K562 (cell line): ENCODE measurements at regions not wholly inside any gene's neighbourhood (a gene's known extent, or its start where the extent isn't known, plus 50 kb on each side); places are given as distances from the start of the nearest gene placed in this dataset.

ENCODE experiments used
- ATAC-seq: fragments of 200-7000 bp; cut with Tn5 transposase; 3 replicates; pipeline ENCODE4 v1.9.1; 2020; ENCODE audit warnings: moderate library complexity
- BruUV-seq: library from RNA; stranded (reverse); fragments of 400-500 nt; replicated peaks from 2 replicates; lab custom pipeline; 2021; lab: Mats Ljungman, UMichigan
- CTCF ChIA-PET: fragments of 300-600 bp; formaldehyde crosslinking; extraction: SDS; loops from one replicate; lab custom pipeline; 2021; ENCODE audit warnings: low intra/inter-chr PET ratio; lab: Yijun Ruan, JAX
- POLR2A ChIA-PET: fragments of 300-600, 350-650 bp; sonication (Branson Sonifier 250); formaldehyde crosslinking; extraction: SDS; loops from one replicate; lab custom pipeline; 2021; ENCODE audit warnings: antibody characterized with exemption, inconsistent platforms; lab: Yijun Ruan, JAX
- DNase-seq, 4 experiments: peaks; one replicate each; pipeline versions ENCODE4 v3.0.0 to v3.0.0-alpha.2; 2011 to 2018; ENCODE audit warnings: low spot score in 3 of 4, mixed read lengths in 3 of 4; ENCODE audit errors: extremely low read depth in 1 of 4
- FAIRE-seq: peaks from 2 replicates; lab custom pipeline; 2011; peaks lifted over from hg19 to GRCh38; lab: Jason Lieb, UNC
- H2AFZ ChIP-seq: 2 replicates; pipeline ENCODE4 v1.6.0; 2011; ENCODE audit warnings: low read depth, low read length, control low read depth, inconsistent platforms
- H3K27ac ChIP-seq: fragments of 200-600 bp; 3 replicates; pipeline ENCODE4 v1.8.0; 2011; ENCODE audit warnings: low read depth, mild to moderate bottlenecking, control low read depth, inconsistent platforms, low read length, moderate library complexity, mixed read lengths; ENCODE audit errors: extremely low read depth
- H3K27me3 ChIP-seq, 2 experiments: fragments of 300-600 bp in 1 of 2; 2 replicates in 1 of 2; 3 replicates in 1 of 2; pipeline versions ENCODE4 v1.6.0 to v1.8.0; 2011; ENCODE audit warnings: inconsistent platforms in 2 of 2, low read length in 2 of 2, mild to moderate bottlenecking in 1 of 2, mixed read lengths in 1 of 2, moderate library complexity in 1 of 2; ENCODE audit not compliant: control insufficient read depth in 2 of 2, insufficient read depth in 2 of 2
- H3K36me3 ChIP-seq: fragments of 300-600 bp; 3 replicates; pipeline ENCODE4 v1.8.0; 2011; ENCODE audit warnings: mild to moderate bottlenecking, low read length, inconsistent platforms; ENCODE audit not compliant: control insufficient read depth, insufficient read depth
- H3K4me1 ChIP-seq, 2 experiments: fragments of 200-600 bp in 1 of 2; replicated peaks in 1 of 2; 2 replicates in 1 of 2; 3 replicates in 1 of 2; pipeline versions ENCODE4 v1.5.1 to v1.8.0; 2011; ENCODE audit warnings: inconsistent platforms in 2 of 2, low read length in 2 of 2, mild to moderate bottlenecking in 1 of 2, mixed read lengths in 1 of 2, moderate library complexity in 1 of 2; ENCODE audit not compliant: control insufficient read depth in 2 of 2, insufficient read depth in 2 of 2
- H3K4me2 ChIP-seq: 2 replicates; pipeline ENCODE4 v1.6.1; 2011; ENCODE audit warnings: low read length, control low read depth, inconsistent platforms, mixed read lengths; ENCODE audit not compliant: insufficient read depth
- H3K4me3 ChIP-seq: fragments of 200-600 bp; sonication (generic), shearing (Covaris generic); 2 replicates; pipeline ENCODE4 v1.5.1; 2016; ENCODE audit warnings: control low read depth, inconsistent platforms
- H3K79me2 ChIP-seq: fragments of 200-600 bp; 3 replicates; pipeline ENCODE4 v1.8.0; 2011; ENCODE audit warnings: low read length, inconsistent platforms; ENCODE audit not compliant: control insufficient read depth, insufficient read depth
- H3K9ac ChIP-seq, 2 experiments: 2 replicates each; pipeline versions ENCODE4 v1.6.0 to v1.6.1; 2011; ENCODE audit warnings: low read depth in 2 of 2, low read length in 2 of 2, control low read depth in 1 of 2, inconsistent platforms in 1 of 2, mild to moderate bottlenecking in 1 of 2, mixed read lengths in 1 of 2; ENCODE audit not compliant: insufficient read depth in 1 of 2
- H3K9me1 ChIP-seq: one replicate; pipeline ENCODE4 v1.6.0; 2011; ENCODE audit warnings: inconsistent platforms, mild to moderate bottlenecking, low read length, moderate library complexity; ENCODE audit not compliant: control insufficient read depth, insufficient read depth
- H3K9me3 ChIP-seq: replicated peaks from 2 replicates; pipeline ENCODE4 v1.5.1; 2011; ENCODE audit warnings: low read depth, low read length, inconsistent platforms; ENCODE audit not compliant: control insufficient read depth, insufficient read depth
- H4K20me1 ChIP-seq: replicated peaks from 2 replicates; pipeline ENCODE4 v1.6.1; 2011; ENCODE audit warnings: low read length, inconsistent platforms, mixed read lengths; ENCODE audit not compliant: control insufficient read depth, insufficient read depth
- HNRNPH1 ChIP-seq: fragments of 200-400 bp; formaldehyde crosslinking; optimal IDR thresholded peaks from 2 replicates; pipeline ENCODE3; 2017; ENCODE audit warnings: low read depth, mild to moderate bottlenecking, low read length, moderate library complexity
- KLF6 ChIP-seq: fragments of 250-450 bp; sonication (Bioruptor Pico); IDR thresholded peaks from 2 replicates; pipeline ENCODE4 v1.4.0; 2020; ENCODE audit warnings: mild to moderate bottlenecking, moderate library complexity, borderline replicate concordance
- NFRKB ChIP-seq: fragments of 450-650 bp; IDR thresholded peaks from 2 replicates; pipeline ENCODE4 v1.6.1; 2016; ENCODE audit warnings: low read depth
- PHTF2 ChIP-seq: fragments of 250-450 bp; sonication (Bioruptor Pico); IDR thresholded peaks from 2 replicates; pipeline ENCODE4 v1.5.0; 2021; ENCODE audit warnings: mild to moderate bottlenecking
- POLR2AphosphoS2 ChIP-seq: IDR thresholded peaks from 2 replicates; pipeline ENCODE4 v1.6.1; 2012; ENCODE audit warnings: low read length, improper control_type of control experiment
- SAFB2 ChIP-seq: fragments of 200-400 bp; formaldehyde crosslinking; IDR thresholded peaks from 2 replicates; pipeline ENCODE4 v1.6.1; 2018; ENCODE audit warnings: borderline replicate concordance, low read length, low read depth, moderate library complexity; ENCODE audit not compliant: severe bottlenecking
- STAG1 ChIP-seq: sonication (generic); formaldehyde crosslinking; IDR thresholded peaks from 2 replicates; pipeline ENCODE4 v1.5.0; 2020; ENCODE audit warnings: missing genetic modification reagents, borderline replicate concordance
- ZFP1 ChIP-seq: fragments of 450-650 bp; formaldehyde crosslinking; IDR thresholded peaks from 2 replicates; pipeline ENCODE4 v1.4.0; 2020; ENCODE audit warnings: mild to moderate bottlenecking, mixed read lengths
- ZNF316 ChIP-seq: fragments of 450-650 bp; IDR thresholded peaks from 2 replicates; pipeline ENCODE4 v1.6.1; 2016
- ZNF384 ChIP-seq: IDR thresholded peaks from 2 replicates; pipeline ENCODE4 v1.6.1; 2012; ENCODE audit warnings: low read depth, low read length, improper control_type of control experiment
- ZNF609 ChIP-seq: sonication (generic); formaldehyde crosslinking; IDR thresholded peaks from 2 replicates; pipeline ENCODE4 v1.8.1; 2023; ENCODE audit warnings: missing genetic modification reagents, mild to moderate bottlenecking, borderline replicate concordance
- WGBS: fragments of 100-300 bp; shearing (Covaris generic); methylation state at CpG from one replicate; pipeline ENCODE4 v1.1.6; 2016; ENCODE audit warnings: low coverage, mixed read lengths; ENCODE audit not compliant: insufficient coverage; ENCODE audit errors: missing lambda C conversion rate; 5-methylcytosine and 5-hydroxymethylcytosine counted together
- in situ Hi-C: fragments of 300-500 bp; cut with MboI; formaldehyde crosslinking; loops from 4 replicates; pipeline ENCODE4 v1.15.0; 2018; ENCODE audit warnings: inconsistent platforms, mixed read lengths
- intact Hi-C: fragments of 100-400 bp; cut with micrococcal nuclease; formaldehyde crosslinking; loops from 2 replicates; pipeline ENCODE4 v1.14.2; 2022
- TF ChIP-seq, protein P1 (sequence below), 3 experiments: fragments of 200-800 bp in 1 of 3; fragments of 250-450 bp in 1 of 3; fragments of 450-650 bp in 1 of 3; sonication (Bioruptor Pico) in 1 of 3; sonication (Bioruptor generic) in 1 of 3; formaldehyde crosslinking in 1 of 3; IDR thresholded peaks; 2 replicates each; pipeline versions ENCODE4 v1.6.1 to v1.8.0; 2016 to 2022; ENCODE audit warnings: mild to moderate bottlenecking in 2 of 3, missing genetic modification characterization in 2 of 3, missing compliant biosample characterization in 1 of 3, moderate library complexity in 1 of 3

DNA sequence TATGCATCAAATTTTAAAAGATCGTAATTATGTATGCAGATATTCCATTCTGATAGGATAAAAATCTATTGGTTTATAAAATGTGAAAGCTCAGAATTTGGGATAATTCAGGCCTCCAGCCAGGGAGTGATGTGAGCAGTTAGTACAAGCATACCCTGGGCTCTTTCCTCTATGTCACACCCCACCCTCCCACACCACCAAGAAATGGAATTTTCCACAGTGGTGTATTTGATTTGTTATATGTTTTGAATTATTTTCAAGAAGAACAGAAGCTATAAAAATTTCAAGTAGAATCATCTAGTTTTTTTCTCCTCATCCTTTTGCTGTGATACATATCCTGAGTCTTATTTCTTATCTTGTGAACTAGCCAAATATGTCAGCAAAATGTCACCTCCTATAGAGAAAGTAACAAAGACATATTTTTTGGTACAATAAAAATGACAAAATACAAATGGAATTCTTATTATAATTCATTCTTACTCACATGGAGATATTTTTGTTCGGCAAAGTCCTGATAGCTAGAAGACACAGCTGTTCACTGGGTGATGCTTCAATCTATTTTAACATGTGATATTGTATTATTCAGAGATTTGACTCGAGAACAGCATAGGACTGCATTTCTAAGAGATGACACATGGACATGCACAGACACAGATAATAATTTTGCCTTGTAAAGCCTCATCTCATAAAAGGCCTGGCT lies 61.2 kb upstream of the FRY start:
- Histone ChIP-seq H3K4me2 (no peak overlapping the region), H3K4me1 (no peaks in the 10 kb centered on the region), H3K9ac (no peak overlapping the region), H3K4me3 (no peak overlapping the region), H3K27me3 (no peaks in the 10 kb centered on the region), H3K9me1 (no peaks in the 10 kb centered on the region), H4K20me1 (no peaks in the 10 kb centered on the region), H3K36me3 (no peaks in the 10 kb centered on the region), H3K79me2 (no peaks in the 10 kb centered on the region), H3K9me3 (no peaks in the 10 kb centered on the region; the same call in 1 of the 2 replicates), H3K27ac (no peak overlapping the region), H2AFZ (no peak overlapping the region)
- CTCF ChIA-PET: no interaction called here
- POLR2A ChIA-PET: interaction anchor here (0.7 kb wide), 1 partner anchor 252 kb away, joined by 3 read pairs; no protein-coding TSS in a partner anchor
- in situ Hi-C loops: no loop called here
- WGBS: 4% methylated on average over 2 of the region's 3 CpGs
- intact Hi-C loops: no loop called here
- FAIRE-seq (no peak), DNase-seq (no peak), ATAC-seq (no peak)
- BruUV-seq: no TSS peak
- TF ChIP-seq ZNF609 (CRISPR knock-in tag): no peak
- no peak for TF ChIP-seq ZFP1 (CRISPR knock-in tag)
- TF ChIP-seq STAG1 (CRISPR knock-in tag): no peak
- no peak for TF ChIP-seq ZNF316
- TF ChIP-seq HNRNPH1: no peak
- no peak for TF ChIP-seq ZNF384
- TF ChIP-seq PHTF2 (CRISPR knock-in tag): no peak
- TF ChIP-seq SAFB2: no peak
- TF ChIP-seq KLF6 (CRISPR knock-in tag): no peak
- TF ChIP-seq NFRKB: no peak
- TF ChIP-seq, protein P1, sequence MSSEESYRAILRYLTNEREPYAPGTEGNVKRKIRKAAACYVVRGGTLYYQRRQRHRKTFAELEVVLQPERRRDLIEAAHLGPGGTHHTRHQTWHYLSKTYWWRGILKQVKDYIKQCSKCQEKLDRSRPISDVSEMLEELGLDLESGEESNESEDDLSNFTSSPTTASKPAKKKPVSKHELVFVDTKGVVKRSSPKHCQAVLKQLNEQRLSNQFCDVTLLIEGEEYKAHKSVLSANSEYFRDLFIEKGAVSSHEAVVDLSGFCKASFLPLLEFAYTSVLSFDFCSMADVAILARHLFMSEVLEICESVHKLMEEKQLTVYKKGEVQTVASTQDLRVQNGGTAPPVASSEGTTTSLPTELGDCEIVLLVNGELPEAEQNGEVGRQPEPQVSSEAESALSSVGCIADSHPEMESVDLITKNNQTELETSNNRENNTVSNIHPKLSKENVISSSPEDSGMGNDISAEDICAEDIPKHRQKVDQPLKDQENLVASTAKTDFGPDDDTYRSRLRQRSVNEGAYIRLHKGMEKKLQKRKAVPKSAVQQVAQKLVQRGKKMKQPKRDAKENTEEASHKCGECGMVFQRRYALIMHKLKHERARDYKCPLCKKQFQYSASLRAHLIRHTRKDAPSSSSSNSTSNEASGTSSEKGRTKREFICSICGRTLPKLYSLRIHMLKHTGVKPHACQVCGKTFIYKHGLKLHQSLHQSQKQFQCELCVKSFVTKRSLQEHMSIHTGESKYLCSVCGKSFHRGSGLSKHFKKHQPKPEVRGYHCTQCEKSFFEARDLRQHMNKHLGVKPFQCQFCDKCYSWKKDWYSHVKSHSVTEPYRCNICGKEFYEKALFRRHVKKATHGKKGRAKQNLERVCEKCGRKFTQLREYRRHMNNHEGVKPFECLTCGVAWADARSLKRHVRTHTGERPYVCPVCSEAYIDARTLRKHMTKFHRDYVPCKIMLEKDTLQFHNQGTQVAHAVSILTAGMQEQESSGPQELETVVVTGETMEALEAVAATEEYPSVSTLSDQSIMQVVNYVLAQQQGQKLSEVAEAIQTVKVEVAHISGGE (CRISPR knock-in tag; IDR thresholded peaks at IDR 0.05): no peak
- TF ChIP-seq POLR2AphosphoS2: no peak
